Caco-2 (cell line): ENCODE measurements at regions not wholly inside any gene's neighbourhood (a gene's known extent, or its start where the extent isn't known, plus 50 kb on each side); places are given as distances from the start of the nearest gene placed in this dataset.

Experiments used
- BruUV-seq: library from RNA; stranded (reverse); fragments of 400-500 nt; replicated peaks from 2 replicates; lab custom pipeline; 2021; lab: Mats Ljungman, UMichigan
- CTCF ChIA-PET: fragments of 300-600 bp; sonication (Branson Sonifier 250); formaldehyde crosslinking; loops from one replicate; lab custom pipeline; 2022; ENCODE audit warnings: antibody characterized with exemption; lab: Charles Lee
- POLR2A ChIA-PET: fragments of 300-600 bp; sonication (Branson Sonifier 250); formaldehyde crosslinking; loops from one replicate; lab custom pipeline; 2022; ENCODE audit warnings: antibody characterized with exemption; lab: Charles Lee
- DNase-seq, 2 experiments: peaks; one replicate each; pipeline versions ENCODE4 v3.0.0 to v3.0.0-alpha.2; 2020 to 2022
- H3K27me3 ChIP-seq: replicated peaks from 2 replicates; pipeline ENCODE4 v1.6.0; 2011; ENCODE audit warnings: low read length; ENCODE audit not compliant: control insufficient read depth, insufficient read depth
- H3K36me3 ChIP-seq: 2 replicates; pipeline ENCODE4 v1.5.1; 2011; ENCODE audit warnings: low read length; ENCODE audit not compliant: control insufficient read depth, insufficient read depth
- H3K4me1 ChIP-seq: fragments of 250-450 bp; sonication (Bioruptor Pico); 2 replicates; pipeline ENCODE4 v1.5.1; 2020; ENCODE audit warnings: mild to moderate bottlenecking
- H3K4me3 ChIP-seq: 2 replicates; pipeline ENCODE4 v1.5.1; 2011; ENCODE audit warnings: low read depth, mild to moderate bottlenecking, control low read depth, low read length
- H3K9me3 ChIP-seq: fragments of 250-450 bp; sonication (Bioruptor Pico); 2 replicates; pipeline ENCODE4 v1.5.1; 2020; ENCODE audit warnings: mild to moderate bottlenecking, moderate library complexity
- H3K27ac Mint-ChIP-seq: one replicate; pipeline ENCODE4 v1.8.0; 2022; ENCODE audit warnings: mixed read lengths; ENCODE audit not compliant: unreplicated experiment
- H3K27me3 Mint-ChIP-seq: one replicate; pipeline ENCODE4 v1.8.0; 2022; ENCODE audit warnings: mixed read lengths; ENCODE audit not compliant: insufficient read depth, unreplicated experiment
- H3K36me3 Mint-ChIP-seq: one replicate; pipeline ENCODE4 v1.8.0; 2022; ENCODE audit warnings: mild to moderate bottlenecking, mixed read lengths; ENCODE audit not compliant: insufficient read depth, unreplicated experiment
- H3K4me1 Mint-ChIP-seq: one replicate; pipeline ENCODE4 v1.8.0; 2022; ENCODE audit warnings: low read depth, mixed read lengths; ENCODE audit not compliant: unreplicated experiment
- H3K4me3 Mint-ChIP-seq: one replicate; pipeline ENCODE4 v1.8.0; 2022; ENCODE audit warnings: mild to moderate bottlenecking, moderate library complexity, mixed read lengths; ENCODE audit not compliant: unreplicated experiment
- H3K9me3 Mint-ChIP-seq: one replicate; pipeline ENCODE4 v1.8.0; 2022; ENCODE audit warnings: mixed read lengths; ENCODE audit not compliant: unreplicated experiment
- CTCF ChIP-seq, 2 experiments: fragments of 200-600 bp in 1 of 2; IDR thresholded peaks; 1 replicate in 1 of 2; 2 replicates in 1 of 2; pipeline versions ENCODE4 v1.5.1 to v1.8.0; 2011 to 2022; ENCODE audit warnings: antibody characterized with exemption in 1 of 2, control low read depth in 1 of 2, inconsistent platforms in 1 of 2, low read depth in 1 of 2, low read length in 1 of 2, mild to moderate bottlenecking in 1 of 2, moderate library complexity in 1 of 2; ENCODE audit not compliant: insufficient read depth in 1 of 2, severe bottlenecking in 1 of 2, unreplicated experiment in 1 of 2
- intact Hi-C: fragments of 100-400 bp; cut with micrococcal nuclease; formaldehyde crosslinking; loops from one replicate; pipeline ENCODE4 v1.10.0; 2022; ENCODE audit not compliant: unreplicated experiment

- Histone ChIP-seq H3K4me1 (peaks cover 4% of the 10 kb centered on the region; the same call in 1 of the 2 replicates), H3K4me3 (no peak overlapping the region), H3K9me3 (peaks cover 4% of the 10 kb centered on the region; the same call in 1 of the 2 replicates), H3K36me3 (no peaks in the 10 kb centered on the region), H3K27me3 (no peaks in the 10 kb centered on the region)
- H3K4me3 Mint-ChIP-seq, result no peak overlapping the region
- peaks cover 2% of the 10 kb centered on the region for H3K4me1 Mint-ChIP-seq
- DNase-seq, result no peak
- H3K27ac Mint-ChIP-seq, result no peak overlapping the region
- ChIA-PET CTCF (no interaction called here), POLR2A (no interaction called here)
- BruUV-seq, result no TSS peak
- H3K27me3 Mint-ChIP-seq, result no peaks in the 10 kb centered on the region
- intact Hi-C loops, result no loop called here
- H3K36me3 Mint-ChIP-seq, result no peaks in the 10 kb centered on the region
- H3K9me3 Mint-ChIP-seq, result peaks cover 8% of the 10 kb centered on the region
- no peak for TF ChIP-seq CTCF (IDR thresholded peaks at IDR 0.05; ENCODE audit: insufficient read depth in 1 of 2, low read depth in 1 of 2, low read length in 1 of 2, severe bottlenecking in 1 of 2, unreplicated experiment in 1 of 2)
Observed at GRCh38 chr2:42886921-42887320, 94.5 kb upstream of the HAAO start.

GRCh38 chr2:42882756-42883155 lies 90.4 kb upstream of the HAAO start:
- TF ChIP-seq CTCF (IDR thresholded peaks at IDR 0.05; ENCODE audit: insufficient read depth in 1 of 2, low read depth in 1 of 2, low read length in 1 of 2, severe bottlenecking in 1 of 2, unreplicated experiment in 1 of 2), result no peak

GRCh38 chr2:42881732-42882131 lies 89.3 kb upstream of the HAAO start:
- Mint-ChIP-seq H3K27me3 (no peaks in the 10 kb centered on the region), H3K9me3 (no peaks in the 10 kb centered on the region), H3K27ac (no peak overlapping the region), H3K4me1 (peaks cover 7% of the 10 kb centered on the region), H3K4me3 (no peak overlapping the region), H3K36me3 (no peaks in the 10 kb centered on the region)
- BruUV-seq, result no TSS peak
- DNase-seq, result no peak
- Histone ChIP-seq H3K36me3 (no peaks in the 10 kb centered on the region), H3K4me3 (no peak overlapping the region), H3K9me3 (no peaks in the 10 kb centered on the region), H3K27me3 (no peaks in the 10 kb centered on the region), H3K4me1 (peaks cover 7% of the 10 kb centered on the region)
- CTCF ChIA-PET, result no interaction called here
- intact Hi-C loops, result no loop called here
- TF ChIP-seq CTCF (IDR thresholded peaks at IDR 0.05; ENCODE audit: insufficient read depth in 1 of 2, low read depth in 1 of 2, low read length in 1 of 2, severe bottlenecking in 1 of 2, unreplicated experiment in 1 of 2), result no peak
- POLR2A ChIA-PET, result no interaction called here

More at GRCh38 chr2:42882756-42883155, 90.4 kb upstream of the HAAO start:
- Mint-ChIP-seq H3K27ac (no peak overlapping the region), H3K4me1 (peaks cover 7% of the 10 kb centered on the region), H3K9me3 (peaks cover under 1% of the 10 kb centered on the region), H3K27me3 (no peaks in the 10 kb centered on the region), H3K4me3 (no peak overlapping the region), H3K36me3 (no peaks in the 10 kb centered on the region)
- DNase-seq, result no peak
- H3K36me3 ChIP-seq, result no peaks in the 10 kb centered on the region
- ChIA-PET CTCF (no interaction called here), POLR2A (no interaction called here)
- H3K4me1 ChIP-seq, result peaks cover 7% of the 10 kb centered on the region
- H3K9me3 ChIP-seq, result no peaks in the 10 kb centered on the region
- intact Hi-C loops, result no loop called here
- no TSS peak for BruUV-seq
- no peaks in the 10 kb centered on the region for H3K27me3 ChIP-seq
- H3K4me3 ChIP-seq, result no peak overlapping the region
